IPS DF 4.7 (cell line): ENCODE measurements at regions not wholly inside any gene's neighbourhood (a gene's known extent, or its start where the extent isn't known, plus 50 kb on each side); places are given as distances from the start of the nearest gene placed in this dataset.
"Not testable (repeated sequence)": the region's sequence is repeated elsewhere in the genome, so short reads cannot be mapped to it uniquely, and the experiment has no call there.

Experiments
- DNase-seq: peaks from one replicate; pipeline ENCODE4 v3.0.0-alpha.2; 2013; ENCODE audit warnings: low spot score; ENCODE audit errors: extremely low read depth

- no peak for DNase-seq
Observed at GRCh38 chr2:182548031-182548950, 121.5 kb upstream of the PDE1A start.

DNA sequence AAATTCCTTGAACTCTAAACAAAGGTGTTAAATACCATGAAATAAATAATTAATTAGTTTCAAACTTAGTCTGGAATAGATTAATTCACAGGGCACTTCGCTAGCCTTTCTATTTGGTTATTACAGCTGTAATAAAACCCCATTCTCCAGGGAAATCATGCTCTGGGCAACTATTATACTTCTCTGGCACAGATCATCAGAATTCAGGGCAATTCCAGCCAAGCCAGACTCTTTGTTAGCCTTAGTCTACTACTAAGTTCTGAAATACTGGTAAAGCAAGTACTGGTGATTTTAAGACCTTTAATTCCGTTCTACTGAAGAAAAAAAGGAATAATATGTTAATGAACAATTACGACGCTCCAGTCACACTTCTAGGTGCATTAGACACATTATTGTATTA is 123.4 kb upstream of the PDE1A start:
- DNase-seq: no peak

GRCh38 chr2:182552232-182552631 is 125.4 kb upstream of the PDE1A start:
- not testable (repeated sequence) for DNase-seq

GRCh38 chr2:182552785-182553184 is 125.9 kb upstream of the PDE1A start:
- not testable (repeated sequence) for DNase-seq

DNA sequence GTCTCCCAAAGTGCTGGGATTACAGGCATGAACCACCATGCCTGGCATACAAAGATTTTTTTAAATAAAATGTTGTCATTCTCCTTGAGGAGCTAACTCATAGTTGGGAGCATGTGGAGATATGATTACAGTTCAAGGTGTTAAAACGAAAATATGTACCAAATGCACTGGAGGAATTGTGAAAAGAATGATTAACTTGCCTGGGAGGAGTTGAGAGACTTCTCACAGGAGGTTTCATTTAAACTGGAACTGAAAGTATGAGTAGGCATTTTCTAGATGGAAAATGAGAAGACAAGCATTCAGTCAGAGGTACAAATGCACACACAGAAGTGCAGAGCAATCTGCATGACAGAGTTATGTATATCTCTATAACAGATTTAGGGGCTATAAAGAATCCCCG is 126.6 kb upstream of the PDE1A start:
- DNase-seq: no peak

GRCh38 chr2:182554950-182555349 is 128.1 kb upstream of the PDE1A start:
- DNase-seq: no peak

DNA sequence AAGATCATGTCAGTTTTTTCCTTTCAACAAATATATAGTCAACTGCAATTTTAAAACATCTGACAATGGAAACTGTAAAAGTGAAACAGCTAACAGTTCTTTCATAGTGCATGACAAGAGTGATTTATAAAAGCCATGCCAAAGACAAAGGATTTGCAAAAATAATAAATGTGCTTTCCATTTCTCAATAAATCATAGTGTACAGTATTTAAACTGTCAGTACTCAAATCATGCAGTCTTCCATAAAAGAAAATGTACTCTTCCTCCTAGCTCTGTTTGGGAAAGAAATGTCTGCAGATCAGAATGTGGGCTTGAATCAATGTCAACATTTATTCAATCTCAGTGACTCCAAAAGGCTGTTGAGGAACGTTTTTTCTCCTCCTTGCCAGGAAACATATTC is 131.7 kb upstream of the PDE1A start:
- DNase-seq: no peak

DNA sequence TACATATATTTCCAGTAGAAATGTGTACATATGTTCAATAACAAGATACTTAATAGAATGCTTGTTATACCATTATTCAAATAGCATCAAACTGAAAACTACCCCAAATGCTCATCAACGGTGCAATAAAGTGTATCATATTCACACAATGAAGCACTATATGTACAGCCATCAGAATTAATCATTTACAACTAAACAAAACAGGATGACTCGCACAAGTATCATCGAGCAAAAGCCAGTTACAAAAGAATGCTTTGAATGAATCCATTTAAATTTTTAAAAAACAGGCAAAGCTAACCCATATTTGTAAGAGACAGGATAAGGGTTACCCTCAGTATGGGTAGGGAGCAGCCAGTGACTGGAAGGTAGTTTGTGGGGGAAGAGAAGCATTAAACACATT is 132.8 kb upstream of the PDE1A start:
- no peak for DNase-seq

DNA sequence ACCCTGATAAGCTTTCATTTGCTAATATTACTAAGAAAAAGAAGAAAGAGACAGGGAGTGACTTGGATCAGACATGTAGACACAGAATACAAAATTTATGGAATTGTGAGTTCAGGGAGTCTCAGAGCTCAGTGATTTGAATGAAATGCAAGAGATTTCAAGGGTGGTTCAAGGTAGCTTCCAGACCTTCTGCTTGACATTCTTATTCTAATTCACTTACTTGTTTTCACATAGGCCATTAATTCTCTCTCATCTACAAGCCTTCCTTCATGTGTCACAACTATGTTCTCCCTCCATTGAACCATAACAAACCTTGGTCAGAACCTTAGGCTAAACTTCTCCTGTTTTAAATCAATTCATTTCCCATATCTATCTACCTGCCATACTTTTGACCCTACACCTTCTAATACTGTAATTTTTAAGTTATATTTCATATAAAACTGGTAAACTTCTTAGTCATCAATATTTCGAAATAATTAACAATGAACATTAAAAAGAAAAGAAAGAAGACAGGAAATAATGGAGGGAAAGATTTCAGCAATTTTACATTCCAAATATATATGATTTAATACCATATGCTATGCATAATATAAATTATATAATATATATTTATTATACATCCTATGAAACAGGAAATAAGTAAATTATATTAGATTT is 139.2 kb upstream of the PDE1A start:
- no peak for DNase-seq

DNA sequence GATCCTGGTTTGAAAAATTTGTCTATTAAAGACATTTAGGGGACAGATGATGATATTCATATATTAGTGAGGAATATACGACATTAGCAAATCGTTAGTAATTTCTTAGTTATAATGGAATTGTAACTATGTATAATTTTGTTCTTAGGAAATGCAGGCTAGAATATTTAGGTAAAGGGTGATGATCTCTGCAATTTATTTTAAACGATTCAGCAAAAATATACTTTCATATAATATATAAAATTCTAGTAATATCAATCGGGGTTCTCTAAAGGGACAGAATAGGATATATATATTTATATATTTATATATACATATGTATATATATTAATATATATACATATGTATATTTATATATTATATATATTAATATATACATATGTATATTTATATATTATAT is 142.5 kb upstream of the DNAJC10 start:
- no peak for DNase-seq

DNA sequence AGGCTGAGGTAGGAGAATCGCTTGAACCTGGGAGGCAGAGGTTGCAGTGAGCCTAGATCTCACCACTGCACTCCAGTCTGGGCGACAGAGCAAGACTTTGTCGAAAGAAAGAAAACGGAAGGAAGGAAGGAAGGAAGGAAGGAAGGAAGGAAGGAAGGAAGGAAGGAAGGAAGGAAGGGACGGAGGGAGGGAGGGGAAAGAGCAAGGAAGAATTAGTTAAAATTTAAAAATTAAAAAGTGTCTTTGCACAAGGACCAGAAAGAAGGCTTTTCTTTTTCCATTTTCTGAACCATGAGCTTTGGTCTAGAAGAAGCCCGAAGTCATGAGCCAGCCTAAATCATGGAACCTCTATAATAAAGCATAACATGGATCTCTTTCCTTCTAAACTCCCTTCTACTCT is 138.2 kb upstream of the DNAJC10 start:
- DNase-seq: no peak

GRCh38 chr2:182581196-182581935 is 134.7 kb upstream of the DNAJC10 start:
- no peak for DNase-seq

GRCh38 chr2:182584462-182584861 is 131.6 kb upstream of the DNAJC10 start:
- no peak for DNase-seq

DNA sequence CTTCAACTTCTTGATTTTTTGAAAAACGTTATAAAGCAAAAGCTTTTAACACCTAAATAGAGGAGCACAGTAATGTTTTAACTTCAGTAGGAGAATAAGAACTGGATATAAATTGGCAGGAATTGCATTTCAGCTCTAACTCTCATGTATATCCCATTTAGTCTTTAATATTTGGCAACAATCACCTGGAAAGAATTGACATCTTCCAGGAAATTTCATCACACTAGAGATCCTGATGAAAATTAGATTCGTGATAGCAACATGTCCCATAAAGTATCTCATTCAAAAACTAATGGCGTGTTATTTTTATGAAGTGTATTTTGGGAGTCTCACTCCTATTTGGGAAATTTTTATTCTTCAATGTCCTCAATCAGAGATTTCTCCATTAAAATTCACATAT is 131.1 kb upstream of the DNAJC10 start:
- DNase-seq: no peak

- DNase-seq: no peak
Observed at GRCh38 chr2:182585430-182585829, 130.6 kb upstream of the DNAJC10 start.

DNA sequence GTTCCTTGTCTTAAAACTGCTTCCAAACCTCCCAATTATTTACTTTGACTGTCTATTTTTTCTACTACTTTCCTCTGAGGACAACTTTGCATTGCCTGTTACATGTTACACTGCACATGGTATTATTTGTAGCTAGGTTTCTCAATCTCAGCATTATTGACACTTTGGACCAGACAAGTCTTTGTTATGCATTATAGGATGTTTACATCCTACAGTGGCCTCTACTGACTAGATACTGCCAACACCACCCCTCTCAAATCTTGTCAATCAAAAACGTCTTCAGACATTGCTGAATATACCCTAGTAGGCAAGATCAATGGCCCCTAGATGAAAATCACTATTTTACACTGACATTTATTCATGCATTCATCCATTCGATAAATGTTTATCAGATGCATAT is 129.6 kb upstream of the DNAJC10 start:
- no peak for DNase-seq

- DNase-seq: no peak
Observed at GRCh38 chr2:182587831-182588230, 128.2 kb upstream of the DNAJC10 start.

GRCh38 chr2:182589121-182589520 is 126.9 kb upstream of the DNAJC10 start:
- no peak for DNase-seq

DNA sequence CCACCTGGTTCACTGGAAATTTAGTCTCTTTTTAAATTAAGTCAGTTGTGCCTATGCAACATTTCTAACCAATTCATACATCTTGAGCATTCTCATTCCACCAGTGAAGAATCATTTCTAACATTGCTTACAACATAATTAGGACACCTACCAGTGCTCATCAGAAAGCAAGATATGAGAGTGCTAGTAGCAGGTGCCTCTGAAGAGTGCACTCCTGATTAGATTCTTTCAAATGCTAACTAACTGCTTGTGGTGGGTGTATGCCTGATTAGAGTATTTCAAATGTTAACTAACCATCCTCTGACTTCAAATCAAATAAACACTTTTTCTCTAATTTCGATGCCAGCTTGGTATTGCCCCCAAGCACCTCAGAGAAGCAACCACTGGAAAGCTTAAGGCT is 124.3 kb upstream of the DNAJC10 start:
- no peak for DNase-seq

GRCh38 chr2:182592691-182593393 is 123.2 kb upstream of the DNAJC10 start:
- DNase-seq: no peak

GRCh38 chr2:182593394-182593975 is 122.6 kb upstream of the DNAJC10 start:
- no peak for DNase-seq
